Upper lobe of right lung (tissue), 1 donor: ENCODE measurements at regions not wholly inside any gene's neighbourhood (a gene's known extent, or its start where the extent isn't known, plus 50 kb on each side); places are given as distances from the start of the nearest gene placed in this dataset.
"Not testable (repeated sequence)": the region's sequence is repeated elsewhere in the genome, so short reads cannot be mapped to it uniquely, and the experiment has no call there.

ENCODE experiments used
- ATAC-seq: fragments of 200-7000 bp; cut with Tn5 transposase; one replicate; pipeline ENCODE4 v1.9.1; 2020; ENCODE audit warnings: mild to moderate bottlenecking, moderate library complexity
- DNase-seq: peaks from one replicate; pipeline ENCODE4 v3.0.0-alpha.2; 2020
- H3K27ac ChIP-seq: fragments of 200-600 bp; one replicate; pipeline ENCODE4 v1.8.0; 2022
- H3K27me3 ChIP-seq: fragments of 200-600 bp; one replicate; pipeline ENCODE4 v1.8.0; 2022; ENCODE audit warnings: mild to moderate bottlenecking
- H3K36me3 ChIP-seq: fragments of 200-600 bp; one replicate; pipeline ENCODE4 v1.8.0; 2022
- H3K4me1 ChIP-seq: fragments of 200-600 bp; one replicate; pipeline ENCODE4 v1.8.0; 2022
- H3K4me3 ChIP-seq: fragments of 200-600 bp; one replicate; pipeline ENCODE4 v1.8.0; 2022; ENCODE audit warnings: mild to moderate bottlenecking
- H3K9me3 ChIP-seq: fragments of 200-600 bp; one replicate; pipeline ENCODE4 v1.8.0; 2022
- intact Hi-C: fragments of 100-400 bp; cut with DNase I; formaldehyde crosslinking; loops from one replicate; pipeline ENCODE4 v1.11.0; 2022
- donor health status: DM: no; HTN: yes; CAD: no; lungs with severe emphysema.

GRCh38 chr9:39463696-39464095 is 108.2 kb downstream of the SPATA31A1 start:
- H3K27me3 ChIP-seq, intact Hi-C loops, H3K9me3 ChIP-seq, H3K4me1 ChIP-seq, H3K36me3 ChIP-seq, DNase-seq, H3K27ac ChIP-seq: not testable (repeated sequence)
- peak; percentile 6 for ATAC-seq
- H3K4me3 ChIP-seq = peak overlapping the region; percentile 52

- DNase-seq (peak; percentile 92), ATAC-seq (peak; percentile 100)
- H3K27me3 ChIP-seq, H3K36me3 ChIP-seq, H3K9me3 ChIP-seq, H3K4me1 ChIP-seq, intact Hi-C loops: not testable (repeated sequence)
- Histone ChIP-seq H3K4me3 (peak overlapping the region; percentile 52), H3K27ac (peak overlapping the region; percentile 75)
Measured at GRCh38 chr9:39464122-39464777, 108.8 kb downstream of the SPATA31A1 start.

GRCh38 chr9:39474499-39474898 is 119.0 kb downstream of the SPATA31A1 start:
- intact Hi-C loops, H3K4me1 ChIP-seq, H3K4me3 ChIP-seq, H3K9me3 ChIP-seq, H3K36me3 ChIP-seq, H3K27ac ChIP-seq, ATAC-seq, DNase-seq, H3K27me3 ChIP-seq: not testable (repeated sequence)

GRCh38 chr9:39483073-39483472 is 127.6 kb downstream of the SPATA31A1 start:
- H3K27ac ChIP-seq, DNase-seq, H3K27me3 ChIP-seq, H3K36me3 ChIP-seq, intact Hi-C loops, H3K4me3 ChIP-seq, H3K4me1 ChIP-seq, H3K9me3 ChIP-seq, ATAC-seq: not testable (repeated sequence)

- intact Hi-C loops, H3K4me1 ChIP-seq, ATAC-seq, H3K36me3 ChIP-seq, H3K27ac ChIP-seq, H3K4me3 ChIP-seq, DNase-seq, H3K27me3 ChIP-seq, H3K9me3 ChIP-seq: not testable (repeated sequence)
Measured at GRCh38 chr9:39483880-39484279, 128.4 kb downstream of the SPATA31A1 start.

- H3K9me3 ChIP-seq, DNase-seq, H3K36me3 ChIP-seq, H3K27ac ChIP-seq, H3K4me1 ChIP-seq, ATAC-seq, H3K4me3 ChIP-seq, intact Hi-C loops, H3K27me3 ChIP-seq: not testable (repeated sequence)
Measured at GRCh38 chr9:39484292-39484691, 128.8 kb downstream of the SPATA31A1 start.

- H3K4me1 ChIP-seq, H3K4me3 ChIP-seq, H3K27ac ChIP-seq, H3K9me3 ChIP-seq, intact Hi-C loops, DNase-seq, H3K27me3 ChIP-seq, ATAC-seq, H3K36me3 ChIP-seq: not testable (repeated sequence)
Measured at GRCh38 chr9:39487477-39487876, 132.0 kb downstream of the SPATA31A1 start.

DNA sequence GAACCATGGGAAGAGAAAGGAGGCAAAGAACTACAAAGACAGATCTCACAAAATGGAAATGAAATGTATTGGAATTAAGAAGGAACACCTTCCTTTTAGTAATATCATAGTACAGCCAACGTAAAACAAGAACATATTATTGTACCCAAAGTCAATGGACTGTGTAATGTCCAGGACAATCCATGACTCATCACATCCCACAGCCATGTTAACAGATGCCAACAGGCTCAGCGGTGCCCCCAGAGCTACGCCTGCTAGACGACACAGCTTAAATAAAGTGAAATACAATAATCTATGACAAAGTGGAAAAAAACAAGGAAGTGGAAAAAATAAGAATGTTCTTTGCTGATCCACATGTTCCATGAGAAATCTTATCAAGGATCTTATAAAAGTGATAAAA is 140.8 kb downstream of the SPATA31A1 start:
- DNase-seq, H3K9me3 ChIP-seq, H3K36me3 ChIP-seq, H3K4me1 ChIP-seq, intact Hi-C loops, ATAC-seq, H3K27me3 ChIP-seq, H3K27ac ChIP-seq, H3K4me3 ChIP-seq: not testable (repeated sequence)

DNA sequence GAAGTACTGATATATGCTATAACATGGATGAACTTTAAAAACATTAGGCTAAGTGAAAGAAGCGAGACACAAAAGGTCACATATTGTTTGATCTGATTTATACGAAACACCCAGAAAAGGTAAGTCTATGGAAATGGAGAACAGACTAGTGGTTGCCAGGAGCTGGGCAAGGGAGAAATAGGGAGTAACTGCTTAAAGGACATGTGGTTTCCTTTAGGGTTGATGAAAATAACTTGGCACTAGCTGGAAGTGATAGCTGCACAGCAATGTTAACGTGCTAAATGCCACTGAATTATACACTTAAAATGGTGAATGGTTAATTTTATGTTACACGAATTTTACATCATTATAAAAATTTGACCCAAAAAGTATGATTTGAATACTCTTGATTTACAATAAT is 147.7 kb downstream of the SPATA31A1 start:
- intact Hi-C loops, H3K27me3 ChIP-seq, DNase-seq, H3K36me3 ChIP-seq, H3K9me3 ChIP-seq, H3K27ac ChIP-seq, ATAC-seq, H3K4me1 ChIP-seq, H3K4me3 ChIP-seq: not testable (repeated sequence)

- H3K4me3 ChIP-seq, H3K9me3 ChIP-seq, H3K27ac ChIP-seq, ATAC-seq, H3K4me1 ChIP-seq, DNase-seq, H3K36me3 ChIP-seq, intact Hi-C loops, H3K27me3 ChIP-seq: not testable (repeated sequence)
Measured at GRCh38 chr9:39527387-39528029, 172.0 kb downstream of the SPATA31A1 start.

DNA sequence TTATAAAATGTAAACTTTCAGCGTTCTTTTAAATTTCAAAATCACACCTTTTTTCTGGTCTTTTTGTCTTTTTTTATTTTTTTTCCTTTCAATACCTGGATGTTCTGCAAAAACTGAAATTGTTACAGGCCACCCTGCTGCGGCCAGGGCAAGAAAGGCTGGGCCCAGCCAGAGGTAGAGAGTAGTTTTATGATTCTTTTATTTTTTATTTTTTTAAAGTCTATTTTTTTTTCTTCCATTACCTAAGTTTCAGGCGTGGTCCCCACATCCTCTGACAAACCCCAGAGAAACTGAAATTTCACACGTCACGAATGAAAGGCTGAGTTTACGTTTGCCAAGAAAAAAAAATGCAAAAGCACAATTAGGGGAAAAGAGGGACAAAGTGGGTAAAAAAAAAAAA is 177.1 kb downstream of the SPATA31A1 start:
- H3K4me3 ChIP-seq, H3K27me3 ChIP-seq, H3K9me3 ChIP-seq, DNase-seq, intact Hi-C loops, ATAC-seq, H3K27ac ChIP-seq, H3K4me1 ChIP-seq, H3K36me3 ChIP-seq: not testable (repeated sequence)

DNA sequence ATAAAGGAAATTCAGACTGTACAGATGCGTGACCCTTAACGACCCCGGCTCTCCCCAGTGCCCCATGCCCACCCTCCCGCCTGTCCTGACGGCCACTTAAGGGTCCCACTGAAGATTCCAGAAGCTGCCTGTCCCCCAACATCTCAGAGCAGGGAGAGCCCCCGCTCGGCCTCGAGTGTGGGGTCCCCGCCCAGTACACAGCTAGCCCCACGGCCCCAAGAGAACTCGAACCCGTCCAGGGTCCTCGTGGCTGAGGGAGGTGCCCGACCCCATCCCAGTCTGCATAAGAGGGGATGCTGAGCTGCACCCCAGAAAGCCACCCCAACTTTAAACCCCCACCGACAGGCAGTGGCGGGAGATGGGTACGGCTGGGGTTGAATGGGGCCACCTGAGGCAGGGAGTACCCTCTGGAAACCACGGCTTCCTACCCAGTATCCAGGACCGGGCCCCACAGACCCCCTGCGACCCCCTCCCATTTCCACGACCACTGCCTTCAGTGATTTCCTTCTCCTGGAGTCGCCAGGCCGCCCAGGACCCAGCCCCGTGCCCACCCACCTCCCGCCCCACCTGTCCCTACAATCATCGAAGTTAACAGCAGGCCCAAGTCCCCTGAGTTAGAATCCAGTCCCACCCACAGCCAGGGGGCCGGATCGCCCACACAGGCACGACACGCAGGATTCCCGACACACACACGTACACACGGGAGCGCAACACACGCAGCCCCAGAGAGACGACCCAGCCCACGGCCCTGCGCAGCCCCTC is 177.7 kb downstream of the SPATA31A1 start:
- H3K4me3 ChIP-seq, intact Hi-C loops, DNase-seq, H3K36me3 ChIP-seq, H3K27me3 ChIP-seq, H3K27ac ChIP-seq, H3K9me3 ChIP-seq, H3K4me1 ChIP-seq: not testable (repeated sequence)
- ATAC-seq = peak; percentile 48

DNA sequence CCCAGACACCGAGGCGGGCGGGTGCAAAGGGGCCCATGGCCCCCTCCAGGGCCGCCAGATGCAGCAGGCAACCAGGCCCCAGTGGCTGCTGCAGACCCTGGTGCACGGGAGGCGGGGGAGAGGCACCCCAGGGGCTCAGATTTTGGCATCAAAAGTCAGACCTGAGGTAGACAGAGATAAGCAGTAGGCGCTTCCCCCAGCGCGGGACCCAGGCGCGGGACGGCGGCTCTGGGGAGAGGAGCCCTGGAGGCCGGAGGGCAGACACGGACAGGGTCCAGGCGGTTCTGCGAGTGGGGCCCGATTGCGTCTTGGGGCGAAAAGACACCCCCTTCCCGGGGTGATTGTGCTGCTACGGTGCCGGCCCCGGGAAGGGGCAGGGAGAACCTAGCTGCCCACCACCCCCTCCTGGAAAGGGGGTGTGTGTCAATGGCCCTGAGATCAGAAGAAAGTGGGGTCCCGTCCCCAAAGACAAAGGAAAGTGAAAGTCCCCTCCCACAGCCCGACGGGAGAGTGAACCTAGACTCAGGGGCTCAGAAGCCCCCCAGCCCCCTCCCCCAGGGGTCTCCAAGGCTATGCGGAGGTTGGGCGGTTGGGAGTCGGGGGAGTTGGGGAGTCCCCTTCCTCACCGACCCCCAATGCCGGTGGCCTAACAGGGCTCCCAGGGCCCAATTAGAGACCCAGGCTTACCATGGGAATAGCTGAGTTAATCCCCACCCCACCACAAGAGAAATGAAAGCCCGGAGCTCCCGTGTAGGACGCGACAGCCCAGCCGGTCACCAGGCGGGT is 178.5 kb downstream of the SPATA31A1 start:
- H3K27me3 ChIP-seq, H3K36me3 ChIP-seq, DNase-seq, intact Hi-C loops, H3K4me1 ChIP-seq, H3K27ac ChIP-seq, H3K9me3 ChIP-seq, H3K4me3 ChIP-seq: not testable (repeated sequence)
- peak; percentile 32 for ATAC-seq

- H3K4me3 ChIP-seq, ATAC-seq, H3K9me3 ChIP-seq, intact Hi-C loops, DNase-seq, H3K36me3 ChIP-seq, H3K4me1 ChIP-seq, H3K27me3 ChIP-seq, H3K27ac ChIP-seq: not testable (repeated sequence)
Measured at GRCh38 chr9:39534897-39535296, 179.4 kb downstream of the SPATA31A1 start.
